ENCODE measurements at regions not wholly inside any gene's neighbourhood (a gene's known extent, or its start where the extent isn't known, plus 50 kb on each side); places are given as distances from the start of the nearest gene placed in this dataset.

DNA sequence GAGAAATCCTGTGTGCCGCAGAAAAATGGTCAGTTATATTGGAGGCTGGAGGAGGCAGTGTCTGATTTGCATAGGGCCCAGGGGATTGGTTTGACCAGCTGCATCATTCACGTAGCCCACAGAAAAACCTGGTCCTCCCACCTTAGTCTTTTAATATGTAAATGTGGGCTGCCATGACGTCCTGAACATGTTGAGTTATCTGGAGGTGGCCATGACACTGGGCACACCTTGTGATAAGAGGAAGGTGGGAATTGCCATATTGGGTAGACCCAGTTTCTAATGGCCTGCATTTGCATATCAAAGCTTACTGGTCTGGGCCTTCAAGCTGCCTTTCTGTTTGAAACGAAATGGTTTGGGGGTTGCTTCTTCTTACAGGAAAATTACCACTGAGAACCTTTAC lies 162.2 kb downstream of the AHR start:
- Histone ChIP-seq H3K9me3 (no peaks in the 10 kb centered on the region), H3K27ac (no peak overlapping the region), H3K4me3 (ENCODE audit: low read depth in 1 of 2, low read length in 1 of 2) (no peak overlapping the region), H3K27me3 (no peaks in the 10 kb centered on the region), H3K4me1 (ENCODE audit: control insufficient read depth in 1 of 2, insufficient read depth in 1 of 2, low read depth in 1 of 2, low read length in 1 of 2) (no peaks in the 10 kb centered on the region), H3K36me3 (no peaks in the 10 kb centered on the region)
- TF ChIP-seq, protein P1, sequence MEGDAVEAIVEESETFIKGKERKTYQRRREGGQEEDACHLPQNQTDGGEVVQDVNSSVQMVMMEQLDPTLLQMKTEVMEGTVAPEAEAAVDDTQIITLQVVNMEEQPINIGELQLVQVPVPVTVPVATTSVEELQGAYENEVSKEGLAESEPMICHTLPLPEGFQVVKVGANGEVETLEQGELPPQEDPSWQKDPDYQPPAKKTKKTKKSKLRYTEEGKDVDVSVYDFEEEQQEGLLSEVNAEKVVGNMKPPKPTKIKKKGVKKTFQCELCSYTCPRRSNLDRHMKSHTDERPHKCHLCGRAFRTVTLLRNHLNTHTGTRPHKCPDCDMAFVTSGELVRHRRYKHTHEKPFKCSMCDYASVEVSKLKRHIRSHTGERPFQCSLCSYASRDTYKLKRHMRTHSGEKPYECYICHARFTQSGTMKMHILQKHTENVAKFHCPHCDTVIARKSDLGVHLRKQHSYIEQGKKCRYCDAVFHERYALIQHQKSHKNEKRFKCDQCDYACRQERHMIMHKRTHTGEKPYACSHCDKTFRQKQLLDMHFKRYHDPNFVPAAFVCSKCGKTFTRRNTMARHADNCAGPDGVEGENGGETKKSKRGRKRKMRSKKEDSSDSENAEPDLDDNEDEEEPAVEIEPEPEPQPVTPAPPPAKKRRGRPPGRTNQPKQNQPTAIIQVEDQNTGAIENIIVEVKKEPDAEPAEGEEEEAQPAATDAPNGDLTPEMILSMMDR (IDR thresholded peaks at IDR 0.05) = no peak

GRCh38 chr7:17462131-17462631 lies 163.7 kb downstream of the AHR start:
- H3K4me3 ChIP-seq (ENCODE audit: low read depth in 1 of 2, low read length in 1 of 2) = no peak overlapping the region
- no peaks in the 10 kb centered on the region for H3K4me1 ChIP-seq (ENCODE audit: control insufficient read depth in 1 of 2, insufficient read depth in 1 of 2, low read depth in 1 of 2, low read length in 1 of 2)
- H3K27me3 ChIP-seq = no peaks in the 10 kb centered on the region
- no peaks in the 10 kb centered on the region for H3K36me3 ChIP-seq
- H3K27ac ChIP-seq = no peak overlapping the region
- no peaks in the 10 kb centered on the region for H3K9me3 ChIP-seq
- TF ChIP-seq, protein P1 (IDR thresholded peaks at IDR 0.05) = no peak

- Histone ChIP-seq H3K27me3 (no peaks in the 10 kb centered on the region), H3K36me3 (no peaks in the 10 kb centered on the region), H3K4me3 (ENCODE audit: low read depth in 1 of 2, low read length in 1 of 2) (no peak overlapping the region), H3K27ac (no peak overlapping the region), H3K9me3 (no peaks in the 10 kb centered on the region), H3K4me1 (ENCODE audit: control insufficient read depth in 1 of 2, insufficient read depth in 1 of 2, low read depth in 1 of 2, low read length in 1 of 2) (no peaks in the 10 kb centered on the region)
- TF ChIP-seq, protein P1 (IDR thresholded peaks at IDR 0.05) = no peak
Observed at GRCh38 chr7:17463511-17464085, 165.1 kb downstream of the AHR start.

DNA sequence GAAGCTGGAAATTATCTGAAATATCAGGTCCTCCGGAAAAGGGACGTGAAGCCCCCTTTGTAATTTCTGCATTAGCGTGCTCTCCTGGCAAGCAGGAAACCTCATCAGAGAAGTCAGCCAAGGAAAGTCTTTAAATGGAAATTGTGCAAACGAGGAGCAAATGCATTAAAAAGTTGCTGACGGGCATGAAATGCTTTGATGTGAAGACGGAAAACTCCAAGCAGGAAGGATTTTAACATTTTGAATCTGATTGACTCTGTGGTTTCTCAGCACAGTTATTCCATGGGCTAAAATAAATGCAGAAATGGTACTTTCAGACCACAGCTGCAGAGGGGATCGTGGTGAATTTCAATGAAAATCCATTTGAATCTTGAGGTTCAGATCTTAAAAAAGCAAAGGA lies 167.8 kb downstream of the AHR start:
- Histone ChIP-seq H3K4me3 (ENCODE audit: low read depth in 1 of 2, low read length in 1 of 2) (no peak overlapping the region), H3K36me3 (no peaks in the 10 kb centered on the region), H3K27ac (no peak overlapping the region), H3K4me1 (ENCODE audit: control insufficient read depth in 1 of 2, insufficient read depth in 1 of 2, low read depth in 1 of 2, low read length in 1 of 2) (no peaks in the 10 kb centered on the region), H3K27me3 (no peaks in the 10 kb centered on the region), H3K9me3 (no peaks in the 10 kb centered on the region)
- TF ChIP-seq, protein P1 (IDR thresholded peaks at IDR 0.05) = no peak

GRCh38 chr7:17467386-17467945 lies 169.0 kb downstream of the AHR start:
- no peaks in the 10 kb centered on the region for H3K36me3 ChIP-seq
- no peaks in the 10 kb centered on the region for H3K4me1 ChIP-seq (ENCODE audit: control insufficient read depth in 1 of 2, insufficient read depth in 1 of 2, low read depth in 1 of 2, low read length in 1 of 2)
- H3K9me3 ChIP-seq = no peaks in the 10 kb centered on the region
- H3K4me3 ChIP-seq (ENCODE audit: low read depth in 1 of 2, low read length in 1 of 2) = no peak overlapping the region
- no peaks in the 10 kb centered on the region for H3K27me3 ChIP-seq
- TF ChIP-seq, protein P1 (IDR thresholded peaks at IDR 0.05) = no peak
- H3K27ac ChIP-seq = no peak overlapping the region
